ENCODE measurements at regions not wholly inside any gene's neighbourhood (a gene's known extent, or its start where the extent isn't known, plus 50 kb on each side); places are given as distances from the start of the nearest gene placed in this dataset.
A peak's percentile ranks its signal among the peaks of the same experiment; 100 is the strongest.
"Not testable (repeated sequence)": the region's sequence is repeated elsewhere in the genome, so short reads cannot be mapped to it uniquely, and the experiment has no call there.

DNA sequence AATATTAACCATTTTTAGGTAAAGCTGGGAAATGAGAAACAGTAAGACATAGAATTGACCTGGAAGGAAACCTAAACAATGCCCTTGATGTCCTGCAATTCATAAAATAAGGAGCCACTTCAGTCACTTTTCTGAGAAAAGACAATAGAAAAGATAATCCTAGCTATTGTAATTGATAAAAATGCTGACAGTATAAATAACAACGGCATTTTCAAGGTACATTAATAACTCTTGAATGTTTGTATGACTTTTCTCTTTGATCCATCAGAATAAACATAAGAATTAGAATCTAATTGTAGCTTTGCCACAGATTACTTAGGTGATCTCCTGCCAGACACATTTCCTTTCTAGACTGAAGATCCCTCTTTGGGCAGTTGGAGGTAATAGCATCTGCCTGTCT is 719.5 kb downstream of the SLC4A3 start:
- no peak for DNase-seq (ENCODE audit: low spot score)

DNA sequence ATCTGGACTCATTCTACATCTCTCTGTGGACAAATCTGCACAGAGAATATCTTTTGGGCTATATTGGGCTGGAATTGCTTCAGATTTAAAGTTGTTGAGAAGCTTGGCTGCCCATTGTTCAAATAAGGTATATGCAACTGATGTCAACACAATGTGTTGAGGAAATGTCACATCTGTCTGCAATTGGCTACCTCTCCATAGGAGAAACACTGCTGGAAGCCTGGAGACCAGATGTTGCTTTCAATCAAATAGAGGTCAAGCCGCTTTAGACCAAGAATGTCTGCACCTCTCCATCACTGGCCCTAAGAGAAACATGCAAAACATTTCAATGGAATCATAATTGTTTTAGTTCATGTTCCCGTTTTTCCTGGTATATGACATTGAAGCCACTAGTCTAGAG is 720.2 kb downstream of the SLC4A3 start:
- DNase-seq (ENCODE audit: low spot score): no peak

DNA sequence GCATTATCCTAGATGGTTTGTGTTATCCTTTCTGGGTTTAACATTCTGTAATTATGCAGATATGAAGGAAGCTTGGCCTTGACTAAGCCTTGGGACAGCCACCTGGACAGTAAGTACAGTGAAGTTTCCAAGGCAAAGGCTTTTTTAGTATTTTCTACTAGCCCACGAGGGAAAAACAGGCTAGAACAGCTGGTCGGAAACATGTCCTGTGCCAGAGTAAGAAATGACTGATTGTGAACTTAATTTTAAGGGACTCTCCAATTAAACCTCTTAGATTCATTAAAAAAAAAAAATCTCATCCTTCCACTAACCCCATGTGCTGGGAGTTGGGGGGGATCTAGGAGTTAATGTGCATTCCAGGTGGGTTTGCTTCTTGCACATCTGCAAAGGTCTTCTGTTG is 720.8 kb downstream of the SLC4A3 start:
- DNase-seq (ENCODE audit: low spot score): no peak

GRCh38 chr2:220353897-220354296 is 726.5 kb downstream of the SLC4A3 start:
- DNase-seq (ENCODE audit: low spot score): no peak

GRCh38 chr2:220356076-220356475 is 728.6 kb downstream of the SLC4A3 start:
- DNase-seq (ENCODE audit: low spot score): no peak

GRCh38 chr2:220365023-220365422 is 737.6 kb downstream of the SLC4A3 start:
- DNase-seq (ENCODE audit: low spot score): no peak

GRCh38 chr2:220366765-220367164 is 739.3 kb downstream of the SLC4A3 start:
- no peak for DNase-seq (ENCODE audit: low spot score)

GRCh38 chr2:220370764-220371163 is 743.3 kb downstream of the SLC4A3 start:
- DNase-seq (ENCODE audit: low spot score): no peak

GRCh38 chr2:220371211-220371610 is 743.8 kb downstream of the SLC4A3 start:
- DNase-seq (ENCODE audit: low spot score): no peak

DNA sequence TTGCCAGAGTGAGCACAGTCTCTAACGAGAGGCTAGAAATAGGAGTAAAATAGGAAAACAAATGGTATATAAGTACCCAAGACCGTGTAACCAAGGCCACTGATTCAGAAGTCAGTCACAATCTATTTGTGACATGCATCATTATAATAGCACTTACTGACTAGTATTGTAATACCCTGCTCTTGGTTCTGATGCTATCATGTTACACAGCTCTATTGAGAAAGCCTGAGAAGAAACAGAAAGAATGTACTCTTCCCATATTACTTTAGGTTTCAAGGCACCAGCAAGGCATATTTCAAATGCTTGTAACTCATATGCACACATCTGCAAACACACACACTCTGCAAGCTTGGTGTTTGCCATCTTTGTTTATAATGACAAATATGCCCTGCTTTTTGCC is 746.4 kb downstream of the SLC4A3 start:
- no peak for DNase-seq (ENCODE audit: low spot score)

DNA sequence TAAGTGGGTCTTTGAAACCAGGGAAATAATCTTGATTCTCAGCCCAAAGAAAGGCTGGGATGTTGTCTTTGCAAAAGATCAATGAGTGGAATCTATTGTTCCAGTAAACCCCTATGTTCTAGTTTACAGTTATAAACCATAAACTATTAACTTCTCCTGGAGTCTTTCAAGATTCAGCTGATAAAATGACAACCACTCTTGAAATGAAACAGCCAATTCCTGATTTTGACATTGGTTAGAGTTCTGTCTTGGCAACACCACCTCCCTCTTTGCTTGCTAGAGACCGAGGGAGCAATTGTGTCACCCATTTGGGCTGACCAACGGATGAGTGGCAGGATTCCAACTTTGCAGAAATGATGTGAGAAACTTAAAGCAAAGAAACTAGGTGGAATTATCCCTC is 746.9 kb downstream of the SLC4A3 start:
- DNase-seq (ENCODE audit: low spot score): no peak

DNA sequence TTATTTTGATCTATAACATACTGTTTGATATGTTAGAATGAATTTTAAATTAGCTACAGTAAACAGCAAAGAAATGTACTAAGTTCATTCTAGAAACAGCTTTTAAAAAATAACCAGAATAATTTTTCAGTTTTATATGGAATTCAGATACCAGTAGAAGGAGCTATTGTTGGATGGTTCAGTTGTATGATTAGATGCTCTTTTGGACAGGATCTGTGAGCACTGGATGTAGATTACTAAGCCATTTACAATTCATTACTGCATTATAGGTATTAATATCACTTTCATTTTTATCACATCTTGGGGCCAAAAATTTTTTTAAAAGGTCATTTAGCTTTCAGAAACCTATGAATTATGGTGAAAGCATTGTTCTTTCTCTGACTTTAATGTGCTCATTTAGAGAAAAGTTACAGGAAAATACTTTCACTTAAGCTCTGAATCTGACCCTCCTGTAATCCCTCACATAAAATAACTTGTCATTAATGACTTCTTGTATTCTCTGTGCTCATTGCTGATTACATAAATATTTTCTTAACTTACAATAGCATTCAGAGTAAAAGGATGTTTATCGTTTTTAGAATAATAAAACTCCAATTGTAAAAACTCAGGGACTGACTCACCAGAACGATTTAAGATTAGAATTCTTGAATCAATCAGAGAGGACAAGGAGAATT is 750.2 kb downstream of the SLC4A3 start:
- no peak for DNase-seq (ENCODE audit: low spot score)

GRCh38 chr2:220387758-220388157 is 760.3 kb downstream of the SLC4A3 start:
- not testable (repeated sequence) for DNase-seq (ENCODE audit: low spot score)

DNA sequence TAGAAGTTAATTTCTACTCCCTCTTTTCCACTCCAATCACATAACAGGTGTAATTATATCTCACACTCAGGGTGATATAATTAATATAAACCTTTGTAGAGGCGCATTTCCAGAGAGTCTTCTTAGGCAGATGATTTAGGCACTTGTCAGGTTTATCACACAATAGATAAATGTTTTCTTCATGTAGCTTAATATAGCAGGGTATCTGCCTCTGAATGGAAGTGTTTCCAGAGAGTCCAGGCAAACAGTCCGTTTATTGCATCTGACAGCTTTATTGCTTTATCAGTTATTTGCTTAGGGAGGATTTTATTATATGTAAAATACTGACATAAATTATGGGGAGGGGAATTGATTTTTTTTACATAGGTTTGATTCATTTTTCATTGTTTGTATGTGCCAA is 766.3 kb downstream of the SLC4A3 start:
- DNase-seq (ENCODE audit: low spot score): no peak

DNA sequence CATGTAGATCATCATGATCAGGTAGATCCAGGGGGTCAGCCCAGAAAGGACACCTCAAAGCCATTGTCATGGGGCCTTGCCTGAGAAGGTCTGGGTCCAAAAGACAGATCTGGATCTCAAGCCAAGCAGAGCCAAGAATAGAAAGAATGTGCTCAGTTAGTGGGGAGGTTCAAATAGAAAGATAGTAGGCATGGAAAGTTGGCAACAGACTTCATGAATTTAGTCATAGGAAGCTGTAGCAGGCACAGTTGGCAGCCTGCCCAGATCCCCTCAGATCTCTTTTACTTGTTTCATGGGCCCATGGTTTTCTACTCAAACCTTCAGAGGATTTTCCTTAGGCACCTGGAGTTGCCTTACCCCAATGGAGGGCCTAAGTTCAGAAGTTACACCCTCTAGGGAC is 767.0 kb downstream of the SLC4A3 start:
- DNase-seq (ENCODE audit: low spot score): peak; percentile 5

- no peak for DNase-seq (ENCODE audit: low spot score)
Observed at GRCh38 chr2:220396287-220396686, 768.9 kb downstream of the SLC4A3 start.

DNA sequence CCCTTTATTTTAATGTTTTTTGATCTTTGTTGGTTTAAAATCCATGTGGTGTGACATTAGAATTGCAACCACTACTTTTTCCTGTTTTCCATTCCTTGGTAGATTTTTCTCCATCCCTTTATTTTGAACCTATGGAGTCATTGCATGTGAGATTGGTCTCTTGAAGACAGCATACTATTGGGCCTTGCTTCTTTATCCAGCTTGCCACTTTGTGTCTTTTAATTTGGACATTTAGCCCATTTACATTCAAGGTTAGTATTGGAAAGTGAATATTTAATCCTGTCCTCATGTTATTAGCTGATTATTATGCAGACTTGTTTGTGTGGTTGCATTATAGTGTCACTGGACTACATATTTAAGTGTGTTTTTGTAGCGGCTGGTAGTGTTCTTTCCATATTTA is 782.9 kb downstream of the SLC4A3 start:
- no peak for DNase-seq (ENCODE audit: low spot score)

GRCh38 chr2:220417503-220417902 is 790.1 kb downstream of the SLC4A3 start:
- DNase-seq (ENCODE audit: low spot score): no peak

DNA sequence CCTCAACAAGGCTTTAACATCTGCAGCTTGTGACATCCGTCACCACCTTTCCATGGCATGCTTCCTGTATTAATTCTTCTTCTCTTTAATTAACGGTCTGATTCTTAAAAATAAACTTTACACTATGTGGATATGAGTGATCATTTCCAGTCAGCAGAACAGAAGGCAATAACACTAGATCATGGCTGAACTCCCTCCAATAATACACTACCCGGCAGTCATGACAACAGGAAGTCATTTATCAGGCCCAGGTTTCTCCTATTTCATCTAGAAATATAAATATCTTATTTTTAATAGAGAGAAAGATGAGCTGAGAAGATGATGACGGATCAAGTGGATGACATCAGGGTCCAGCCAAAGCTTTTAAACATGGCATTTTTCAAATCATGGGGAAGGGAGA is 792.2 kb downstream of the SLC4A3 start:
- no peak for DNase-seq (ENCODE audit: low spot score)

GRCh38 chr2:220420820-220421219 is 793.4 kb downstream of the SLC4A3 start:
- no peak for DNase-seq (ENCODE audit: low spot score)

- no peak for DNase-seq (ENCODE audit: low spot score)
Observed at GRCh38 chr2:220422676-220423075, 795.2 kb downstream of the SLC4A3 start.

DNA sequence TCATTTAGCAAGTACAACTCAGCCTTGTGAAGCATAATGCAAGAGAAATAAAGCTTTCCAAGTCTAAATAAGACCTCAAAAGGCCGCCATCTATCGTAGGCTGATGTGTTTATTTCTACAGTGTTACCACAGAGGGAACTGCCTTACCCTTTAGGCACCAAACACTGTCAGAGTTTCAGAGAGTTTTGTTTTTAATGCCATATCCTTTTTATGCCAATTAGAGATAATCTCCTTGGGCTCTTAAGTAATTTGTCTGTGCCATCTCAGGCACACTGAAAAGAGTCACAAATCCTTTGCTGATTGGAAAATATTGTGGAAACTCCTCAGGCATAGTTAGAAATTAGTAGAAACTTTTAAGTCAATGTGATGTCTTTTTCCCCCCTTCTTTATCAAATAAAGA is 797.1 kb downstream of the SLC4A3 start:
- DNase-seq (ENCODE audit: low spot score): no peak

GRCh38 chr2:220432645-220433044 is 805.2 kb downstream of the SLC4A3 start:
- no peak for DNase-seq (ENCODE audit: low spot score)

DNA sequence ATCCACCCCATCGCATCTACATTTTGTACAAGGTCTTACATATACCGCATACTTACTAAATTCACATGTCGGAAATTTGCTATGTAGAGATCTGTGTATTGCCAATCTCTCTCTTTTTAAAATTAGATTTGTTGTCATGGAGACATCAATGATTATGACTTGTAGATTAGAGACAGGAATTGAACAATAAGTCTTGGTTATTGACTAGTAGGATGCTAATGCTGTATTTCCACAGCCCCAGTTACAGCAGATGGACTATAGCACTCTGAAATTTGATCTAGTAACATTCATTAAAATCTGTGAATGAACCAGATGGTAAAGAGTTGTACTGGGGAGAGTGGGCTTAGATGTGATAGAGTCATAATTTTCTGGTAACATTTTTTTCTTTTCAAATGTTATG is 805.7 kb downstream of the SLC4A3 start:
- DNase-seq (ENCODE audit: low spot score): no peak

GRCh38 chr2:220434385-220434784 is 807.0 kb downstream of the SLC4A3 start:
- no peak for DNase-seq (ENCODE audit: low spot score)
